ENCODE measurements at regions not wholly inside any gene's neighbourhood (a gene's known extent, or its start where the extent isn't known, plus 50 kb on each side); places are given as distances from the start of the nearest gene placed in this dataset.

DNA sequence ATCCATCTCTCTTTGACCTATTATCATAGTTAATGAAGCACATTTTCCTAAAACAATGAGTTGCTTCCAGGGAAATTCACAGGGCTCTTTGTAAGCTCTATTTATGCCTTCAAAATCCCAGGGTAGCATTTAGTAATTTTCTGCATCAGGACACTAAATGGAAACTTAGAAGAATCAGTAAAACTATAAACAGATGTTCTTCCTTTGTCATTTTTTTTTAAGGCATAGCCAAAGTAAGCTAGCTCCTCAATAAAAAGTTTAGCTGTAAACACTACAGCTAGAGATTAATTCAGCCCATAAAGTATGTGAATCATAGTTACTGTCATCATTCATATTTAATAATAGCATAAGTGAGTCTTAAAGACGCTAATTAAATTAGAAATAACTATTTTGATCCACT lies 79.3 kb downstream of the RPL22L1 start:
- Histone ChIP-seq H3K9me2 (replicated peaks; ENCODE audit: insufficient read depth, low read length) (no peaks in the 10 kb centered on the region), H3F3A (ENCODE audit: insufficient read depth, low read length) (no peaks in the 10 kb centered on the region), H3K4me3 (ENCODE audit: low read length) (no peak overlapping the region), H3K9me3 (replicated peaks; ENCODE audit: insufficient read depth, low read length) (no peaks in the 10 kb centered on the region), H3K4me2 (ENCODE audit: low read depth, low read length) (no peak overlapping the region), H3K9ac (ENCODE audit: low read length) (no peak overlapping the region), H3K27me3 (replicated peaks; ENCODE audit: insufficient read depth, low read length) (no peaks in the 10 kb centered on the region), H2AFZ (ENCODE audit: low read length) (no peak overlapping the region), H3K27ac (ENCODE audit: low read length) (no peak overlapping the region), H4K20me1 (ENCODE audit: insufficient read depth, low read length) (no peaks in the 10 kb centered on the region), H3K79me2 (ENCODE audit: low read length) (no peaks in the 10 kb centered on the region), H3K36me3 (replicated peaks; ENCODE audit: insufficient read depth, low read length) (no peaks in the 10 kb centered on the region), H3K4me1 (ENCODE audit: low read length) (no peaks in the 10 kb centered on the region)
- TF ChIP-seq EZH2phosphoT487 (IDR thresholded peaks at IDR 0.05; ENCODE audit: low read length) (no peak), EZH2 (optimal IDR thresholded peaks at IDR 0.05; ENCODE audit: low read depth, low read length) (no peak)
- TF ChIP-seq, protein P1, sequence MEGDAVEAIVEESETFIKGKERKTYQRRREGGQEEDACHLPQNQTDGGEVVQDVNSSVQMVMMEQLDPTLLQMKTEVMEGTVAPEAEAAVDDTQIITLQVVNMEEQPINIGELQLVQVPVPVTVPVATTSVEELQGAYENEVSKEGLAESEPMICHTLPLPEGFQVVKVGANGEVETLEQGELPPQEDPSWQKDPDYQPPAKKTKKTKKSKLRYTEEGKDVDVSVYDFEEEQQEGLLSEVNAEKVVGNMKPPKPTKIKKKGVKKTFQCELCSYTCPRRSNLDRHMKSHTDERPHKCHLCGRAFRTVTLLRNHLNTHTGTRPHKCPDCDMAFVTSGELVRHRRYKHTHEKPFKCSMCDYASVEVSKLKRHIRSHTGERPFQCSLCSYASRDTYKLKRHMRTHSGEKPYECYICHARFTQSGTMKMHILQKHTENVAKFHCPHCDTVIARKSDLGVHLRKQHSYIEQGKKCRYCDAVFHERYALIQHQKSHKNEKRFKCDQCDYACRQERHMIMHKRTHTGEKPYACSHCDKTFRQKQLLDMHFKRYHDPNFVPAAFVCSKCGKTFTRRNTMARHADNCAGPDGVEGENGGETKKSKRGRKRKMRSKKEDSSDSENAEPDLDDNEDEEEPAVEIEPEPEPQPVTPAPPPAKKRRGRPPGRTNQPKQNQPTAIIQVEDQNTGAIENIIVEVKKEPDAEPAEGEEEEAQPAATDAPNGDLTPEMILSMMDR (IDR thresholded peaks at IDR 0.05; ENCODE audit: low read length) = no peak
- DNase-seq = no peak

DNA sequence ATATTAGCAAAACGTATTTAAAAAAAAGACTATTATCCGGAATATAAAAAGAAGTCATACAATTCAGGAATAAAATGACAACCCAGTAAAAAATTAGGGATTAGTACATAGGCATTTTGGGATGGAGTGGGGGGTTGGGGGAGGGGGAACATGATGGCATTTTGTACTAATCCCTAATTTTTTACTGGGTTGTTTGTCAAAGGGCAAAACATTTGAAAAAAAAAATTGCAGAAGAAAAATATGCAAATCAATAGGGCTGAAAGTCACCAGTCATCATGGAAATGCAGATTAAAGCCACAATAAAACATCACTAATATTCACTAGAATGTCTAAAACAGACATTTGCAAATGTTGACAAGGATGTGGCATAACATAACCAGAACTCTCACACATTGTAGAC lies 82.5 kb downstream of the RPL22L1 start:
- Histone ChIP-seq H3K27me3 (replicated peaks; ENCODE audit: insufficient read depth, low read length) (no peaks in the 10 kb centered on the region), H3K4me1 (ENCODE audit: low read length) (no peaks in the 10 kb centered on the region), H3K27ac (ENCODE audit: low read length) (no peak overlapping the region), H3K4me2 (ENCODE audit: low read depth, low read length) (no peak overlapping the region), H3K36me3 (replicated peaks; ENCODE audit: insufficient read depth, low read length) (no peaks in the 10 kb centered on the region), H2AFZ (ENCODE audit: low read length) (no peak overlapping the region), H3K9me3 (replicated peaks; ENCODE audit: insufficient read depth, low read length) (no peaks in the 10 kb centered on the region), H3K9ac (ENCODE audit: low read length) (no peak overlapping the region), H3F3A (ENCODE audit: insufficient read depth, low read length) (no peaks in the 10 kb centered on the region), H3K9me2 (replicated peaks; ENCODE audit: insufficient read depth, low read length) (no peaks in the 10 kb centered on the region), H3K4me3 (ENCODE audit: low read length) (no peak overlapping the region), H3K79me2 (ENCODE audit: low read length) (no peaks in the 10 kb centered on the region), H4K20me1 (ENCODE audit: insufficient read depth, low read length) (no peaks in the 10 kb centered on the region)
- DNase-seq = no peak
- no peak for TF ChIP-seq EZH2 (optimal IDR thresholded peaks at IDR 0.05; ENCODE audit: low read depth, low read length)
- TF ChIP-seq EZH2phosphoT487 (IDR thresholded peaks at IDR 0.05; ENCODE audit: low read length) = no peak
- TF ChIP-seq, protein P1 (IDR thresholded peaks at IDR 0.05; ENCODE audit: low read length) = no peak

DNA sequence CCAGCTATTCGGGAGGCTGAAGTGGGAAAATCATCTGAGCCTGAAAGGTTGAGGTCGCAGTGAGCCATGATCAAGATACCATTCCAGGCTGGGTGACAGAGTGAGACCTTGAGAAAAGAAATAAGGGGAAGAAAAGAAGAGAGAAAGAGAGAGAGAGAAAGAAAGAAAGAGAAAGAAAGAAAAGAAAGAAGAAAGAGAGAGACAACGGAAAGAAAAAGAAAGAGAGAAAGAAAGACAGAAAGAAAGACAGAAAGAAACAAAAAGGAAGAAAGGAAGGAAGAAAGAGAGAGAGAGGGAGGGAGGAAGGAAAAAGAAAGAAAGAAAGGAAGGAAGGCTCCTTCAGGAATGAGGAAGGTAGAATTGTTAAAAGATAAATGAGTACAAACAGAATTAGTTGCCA lies 84.5 kb downstream of the RPL22L1 start:
- Histone ChIP-seq H3K4me3 (ENCODE audit: low read length) (no peak overlapping the region), H3F3A (ENCODE audit: insufficient read depth, low read length) (no peaks in the 10 kb centered on the region), H3K79me2 (ENCODE audit: low read length) (no peaks in the 10 kb centered on the region), H3K27ac (ENCODE audit: low read length) (no peak overlapping the region), H3K9me2 (replicated peaks; ENCODE audit: insufficient read depth, low read length) (no peaks in the 10 kb centered on the region), H2AFZ (ENCODE audit: low read length) (no peak overlapping the region), H4K20me1 (ENCODE audit: insufficient read depth, low read length) (no peaks in the 10 kb centered on the region), H3K36me3 (replicated peaks; ENCODE audit: insufficient read depth, low read length) (no peaks in the 10 kb centered on the region), H3K27me3 (replicated peaks; ENCODE audit: insufficient read depth, low read length) (no peaks in the 10 kb centered on the region), H3K9me3 (replicated peaks; ENCODE audit: insufficient read depth, low read length) (no peaks in the 10 kb centered on the region), H3K4me2 (ENCODE audit: low read depth, low read length) (no peak overlapping the region), H3K4me1 (ENCODE audit: low read length) (no peaks in the 10 kb centered on the region), H3K9ac (ENCODE audit: low read length) (no peak overlapping the region)
- TF ChIP-seq EZH2 (optimal IDR thresholded peaks at IDR 0.05; ENCODE audit: low read depth, low read length) (no peak), EZH2phosphoT487 (IDR thresholded peaks at IDR 0.05; ENCODE audit: low read length) (no peak)
- TF ChIP-seq, protein P1 (IDR thresholded peaks at IDR 0.05; ENCODE audit: low read length) = no peak
- no peak for DNase-seq

Measured in MM.1S (cell line).